ENCODE measurements at regions not wholly inside any gene's neighbourhood (a gene's known extent, or its start where the extent isn't known, plus 50 kb on each side); places are given as distances from the start of the nearest gene placed in this dataset.

- WGBS, 2 donors: 88 to 90% methylated on average over 7 of the region's 7 CpGs
- intact Hi-C loops (cut with DNase I; ENCODE audit: low total_unique reads): no loop called here
- no peak overlapping the region for H3K4me3 ChIP-seq (ENCODE audit: low read depth, poor library complexity, severe bottlenecking)
- DNase-seq (ENCODE audit: low spot score in 2 of 2): no peak
- TF ChIP-seq POLR2A (IDR thresholded peaks at IDR 0.05) (no peak), CTCF (IDR thresholded peaks at IDR 0.05) (no peak)
Measured at GRCh38 chr17:68785565-68786486, 169.4 kb downstream of the ABCA8 start.

- DNase-seq (ENCODE audit: low spot score in 2 of 2): no peak
- WGBS, 2 donors: 77 to 87% methylated on average over 3 of the region's 3 CpGs
- TF ChIP-seq CTCF (IDR thresholded peaks at IDR 0.05) (no peak), POLR2A (IDR thresholded peaks at IDR 0.05) (no peak)
- intact Hi-C loops (cut with DNase I; ENCODE audit: low total_unique reads): no loop called here
- H3K4me3 ChIP-seq (ENCODE audit: low read depth, poor library complexity, severe bottlenecking): no peak overlapping the region
Measured at GRCh38 chr17:68784431-68784830, 170.8 kb downstream of the ABCA8 start.

- no peak overlapping the region for H3K4me3 ChIP-seq (ENCODE audit: low read depth, poor library complexity, severe bottlenecking)
- WGBS, 2 donors: 85 to 98% methylated on average over 4 of the region's 4 CpGs
- no peak for DNase-seq (ENCODE audit: low spot score in 2 of 2)
- intact Hi-C loops (cut with DNase I; ENCODE audit: low total_unique reads): no loop called here
- TF ChIP-seq POLR2A (IDR thresholded peaks at IDR 0.05) (no peak), CTCF (IDR thresholded peaks at IDR 0.05) (no peak)
Measured at GRCh38 chr17:68783861-68784260, 171.3 kb downstream of the ABCA8 start.

GRCh38 chr17:68782789-68783188, 172.4 kb downstream of the ABCA8 start:
- no peak overlapping the region for H3K4me3 ChIP-seq (ENCODE audit: low read depth, poor library complexity, severe bottlenecking)
- intact Hi-C loops (cut with DNase I; ENCODE audit: low total_unique reads): no loop called here
- 64% methylated on average over 1 of the region's 1 CpG for WGBS, 2 donors
- no peak for TF ChIP-seq CTCF (IDR thresholded peaks at IDR 0.05)
- no peak for TF ChIP-seq POLR2A (IDR thresholded peaks at IDR 0.05)
- peak; percentile 62 to 86 for DNase-seq (ENCODE audit: low spot score in 2 of 2)

GRCh38 chr17:68780596-68780995, 174.6 kb downstream of the ABCA8 start:
- WGBS, 2 donors: 80 to 81% methylated on average over 4 of the region's 4 CpGs
- intact Hi-C loops (cut with DNase I; ENCODE audit: low total_unique reads): no loop called here
- no peak overlapping the region for H3K4me3 ChIP-seq (ENCODE audit: low read depth, poor library complexity, severe bottlenecking)
- DNase-seq (ENCODE audit: low spot score in 2 of 2): no peak
- TF ChIP-seq POLR2A (IDR thresholded peaks at IDR 0.05) (no peak), CTCF (IDR thresholded peaks at IDR 0.05) (no peak)

All from lower leg skin (tissue), 4 donors.